H1 (cell line): ENCODE measurements at regions not wholly inside any gene's neighbourhood (a gene's known extent, or its start where the extent isn't known, plus 50 kb on each side); places are given as distances from the start of the nearest gene placed in this dataset.

Source experiments
- CTCF ChIA-PET: fragments of 300-600 bp; sonication (Branson Sonifier 250); formaldehyde crosslinking; loops from one replicate; lab custom pipeline; 2021; ENCODE audit not compliant: partially characterized antibody; lab: Charles Lee
- POLR2A ChIA-PET: fragments of 300-600 bp; sonication (Branson Sonifier 250); formaldehyde crosslinking; loops from one replicate; lab custom pipeline; 2021; ENCODE audit warnings: inconsistent platforms; ENCODE audit not compliant: partially characterized antibody; lab: Charles Lee
- DNase-seq, 2 experiments: peaks; one replicate each; pipeline versions ENCODE4 v3.0.0 to v3.0.0-alpha.2; 2010 to 2022; ENCODE audit warnings: low spot score in 2 of 2, low read depth in 1 of 2, mixed read lengths in 1 of 2
- FAIRE-seq: peaks from 2 replicates; lab custom pipeline; 2011; peaks lifted over from hg19 to GRCh38; lab: Jason Lieb, UNC
- H2AFZ ChIP-seq: 2 replicates; pipeline ENCODE4 v1.8.1; 2012; ENCODE audit warnings: low read length, inconsistent platforms
- H2AK5ac ChIP-seq: 2 replicates; pipeline ENCODE4 v1.6.1; 2013; ENCODE audit warnings: low read depth, low read length
- H2BK120ac ChIP-seq: replicated peaks from 2 replicates; pipeline ENCODE3; 2013; ENCODE audit warnings: low read depth, low read length, inconsistent platforms
- H2BK12ac ChIP-seq: 2 replicates; pipeline ENCODE4 v1.6.1; 2013; ENCODE audit warnings: low read depth, low read length
- H2BK15ac ChIP-seq: 2 replicates; pipeline ENCODE4 v1.6.1; 2013; ENCODE audit warnings: low read length
- H2BK20ac ChIP-seq: 2 replicates; pipeline ENCODE4 v1.6.1; 2013; ENCODE audit warnings: low read length
- H2BK5ac ChIP-seq: 2 replicates; pipeline ENCODE4 v1.6.1; 2013; ENCODE audit warnings: low read depth, low read length
- H3K14ac ChIP-seq: 2 replicates; pipeline ENCODE4 v1.6.1; 2013; ENCODE audit warnings: inconsistent platforms; ENCODE audit not compliant: insufficient read length
- H3K18ac ChIP-seq: 2 replicates; pipeline ENCODE4 v1.6.1; 2013; ENCODE audit warnings: low read length; ENCODE audit errors: extremely low read depth
- H3K23ac ChIP-seq: 2 replicates; pipeline ENCODE4 v1.6.1; 2013; ENCODE audit warnings: inconsistent platforms; ENCODE audit not compliant: insufficient read length
- H3K23me2 ChIP-seq: 2 replicates; pipeline ENCODE4 v1.6.1; 2013; ENCODE audit warnings: low read depth, low read length
- H3K27ac ChIP-seq: 2 replicates; pipeline ENCODE4 v1.6.1; 2011; ENCODE audit warnings: low read depth, low read length, inconsistent platforms
- H3K27me3 ChIP-seq, 4 experiments: replicated peaks in 1 of 4; 1 replicate in 1 of 4; 2 replicates in 3 of 4; pipeline versions ENCODE4 v1.6.1 to v1.8.1; 2011 to 2013; ENCODE audit warnings: low read length in 3 of 4, mild to moderate bottlenecking in 3 of 4, inconsistent platforms in 2 of 4, mixed read lengths in 2 of 4, moderate library complexity in 1 of 4; ENCODE audit not compliant: control insufficient read depth in 3 of 4, insufficient read depth in 3 of 4; ENCODE audit errors: extremely low read depth in 1 of 4
- H3K36me3 ChIP-seq, 4 experiments: 2 replicates each; pipeline versions ENCODE4 v1.6.1 to v1.8.1; 2011 to 2013; ENCODE audit warnings: mild to moderate bottlenecking in 4 of 4, low read length in 3 of 4, moderate library complexity in 2 of 4, control low read depth in 1 of 4, inconsistent platforms in 1 of 4; ENCODE audit not compliant: insufficient read depth in 4 of 4, control insufficient read depth in 2 of 4
- H3K4ac ChIP-seq: replicated peaks from 2 replicates; pipeline ENCODE3; 2013; ENCODE audit warnings: low read length, low read depth, mixed read lengths, inconsistent platforms; ENCODE audit not compliant: insufficient read length
- H3K4me1 ChIP-seq, 4 experiments: replicated peaks in 1 of 4; 1 replicate in 1 of 4; 2 replicates in 3 of 4; pipeline versions ENCODE4 v1.6.1 to v1.8.1; 2011 to 2013; ENCODE audit warnings: low read length in 3 of 4, inconsistent platforms in 2 of 4, mixed read lengths in 1 of 4; ENCODE audit not compliant: insufficient read depth in 4 of 4, control insufficient read depth in 3 of 4
- H3K4me2 ChIP-seq, 2 experiments: 2 replicates each; pipeline versions ENCODE4 v1.6.1 to v1.8.1; 2011 to 2013; ENCODE audit warnings: low read depth in 2 of 2, low read length in 2 of 2, control low read depth in 1 of 2, inconsistent platforms in 1 of 2, mild to moderate bottlenecking in 1 of 2; ENCODE audit not compliant: insufficient read depth in 1 of 2
- H3K4me3 ChIP-seq, 4 experiments: fragments of 200-600, 300-600 bp in 1 of 4; sonication (generic), shearing (Covaris generic), sonication (Bioruptor Twin) in 1 of 4; 2 replicates each; pipeline versions ENCODE4 v1.5.1 to v1.8.1; 2011 to 2016; ENCODE audit warnings: low read length in 4 of 4, low read depth in 3 of 4, control low read depth in 2 of 4, inconsistent platforms in 2 of 4, mild to moderate bottlenecking in 2 of 4, mixed read lengths in 1 of 4, moderate library complexity in 1 of 4; ENCODE audit not compliant: insufficient read depth in 2 of 4; ENCODE audit errors: extremely low read depth in 1 of 4
- H3K56ac ChIP-seq: replicated peaks from 2 replicates; pipeline ENCODE3; 2013; ENCODE audit warnings: low read depth, mild to moderate bottlenecking, mixed read lengths, low read length, inconsistent platforms; ENCODE audit not compliant: insufficient read length
- H3K79me1 ChIP-seq: 2 replicates; pipeline ENCODE4 v1.6.1; 2013; ENCODE audit warnings: low read depth, low read length, control low read depth
- H3K79me2 ChIP-seq, 2 experiments: 2 replicates each; pipeline versions ENCODE4 v1.6.1 to v1.8.1; 2012 to 2013; ENCODE audit warnings: low read length in 2 of 2, mild to moderate bottlenecking in 2 of 2, inconsistent platforms in 1 of 2; ENCODE audit not compliant: insufficient read depth in 2 of 2, control insufficient read depth in 1 of 2
- H3K9ac ChIP-seq, 4 experiments: replicated peaks in 1 of 4; 1 replicate in 1 of 4; 2 replicates in 3 of 4; pipeline versions ENCODE4 v1.6.1 to v1.8.1; 2011 to 2013; ENCODE audit warnings: low read depth in 3 of 4, low read length in 3 of 4, control low read depth in 2 of 4, mild to moderate bottlenecking in 2 of 4, moderate library complexity in 2 of 4, inconsistent platforms in 1 of 4; ENCODE audit errors: extremely low read depth in 1 of 4
- H3K9me3 ChIP-seq, 2 experiments: 2 replicates each; pipeline versions ENCODE4 v1.6.1 to v1.8.1; 2012 to 2013; ENCODE audit warnings: mild to moderate bottlenecking in 2 of 2, moderate library complexity in 2 of 2, control low read depth in 1 of 2, inconsistent platforms in 1 of 2, low read depth in 1 of 2, low read length in 1 of 2, mixed read lengths in 1 of 2; ENCODE audit not compliant: insufficient read depth in 2 of 2
- H4K20me1 ChIP-seq, 2 experiments: replicated peaks in 1 of 2; 2 replicates each; pipeline versions ENCODE3 to v1.8.1; 2011 to 2013; ENCODE audit warnings: inconsistent platforms in 2 of 2, low read length in 2 of 2, mild to moderate bottlenecking in 1 of 2; ENCODE audit not compliant: insufficient read depth in 2 of 2, control insufficient read depth in 1 of 2
- H4K5ac ChIP-seq: 2 replicates; pipeline ENCODE4 v1.6.1; 2013; ENCODE audit warnings: low read length, low read depth, mixed read lengths, inconsistent platforms; ENCODE audit not compliant: insufficient read length
- H4K8ac ChIP-seq: 2 replicates; pipeline ENCODE4 v1.8.0; 2013; ENCODE audit warnings: mild to moderate bottlenecking, moderate library complexity, low read length, inconsistent platforms; ENCODE audit not compliant: insufficient read depth; ENCODE audit errors: extremely low read depth
- H4K91ac ChIP-seq: replicated peaks from 2 replicates; pipeline ENCODE3; 2013; ENCODE audit warnings: low read length, mixed read lengths, inconsistent platforms; ENCODE audit not compliant: insufficient read length
- ATF2 ChIP-seq: IDR thresholded peaks from 2 replicates; pipeline ENCODE4 v1.6.1; 2012; ENCODE audit warnings: low read length, inconsistent platforms
- EGR1 ChIP-seq: IDR thresholded peaks from 2 replicates; pipeline ENCODE4 v1.6.1; 2011; ENCODE audit warnings: low read depth, low read length, borderline replicate concordance
- KDM1A ChIP-seq: fragments of 200-600, 300-600 bp; sonication (generic); IDR thresholded peaks from 2 replicates; pipeline ENCODE4 v1.7.1; 2016; ENCODE audit warnings: mild to moderate bottlenecking, low read length, borderline replicate concordance
- SP4 ChIP-seq: IDR thresholded peaks from 2 replicates; pipeline ENCODE4 v1.6.1; 2012; ENCODE audit warnings: low read length, inconsistent platforms
- YY1 ChIP-seq: IDR thresholded peaks from 2 replicates; pipeline ENCODE4 v1.6.1; 2011; ENCODE audit warnings: low read depth, mild to moderate bottlenecking, low read length
- WGBS, 2 experiments: shearing (Covaris generic) in 1 of 2; methylation state at CpG; one replicate each; pipeline versions ENCODE4 v1.1.6 to v1.1.7; 2013 to 2015; ENCODE audit warnings: low lambda C conversion rate in 2 of 2, mixed read lengths in 2 of 2, inconsistent platforms in 1 of 2, low coverage in 1 of 2, missing lambda C conversion rate in 1 of 2; ENCODE audit not compliant: insufficient replicate concordance in 2 of 2, insufficient coverage in 1 of 2, insufficient read length in 1 of 2; ENCODE audit errors: extremely low coverage in 1 of 2, missing lambda C conversion rate in 1 of 2; 5-methylcytosine and 5-hydroxymethylcytosine counted together

GRCh38 chr16:64841071-64841470 is 280.8 kb downstream of the CDH11 start:
- no peaks in the 10 kb centered on the region for H3K23me2 ChIP-seq
- H3K9ac ChIP-seq: peak overlapping the region in 1 of 4 experiments; percentile 34; a peak in 1 of 7 replicates
- no peak overlapping the region for H3K4me3 ChIP-seq
- WGBS, 2 experiments: 92% methylated on average over 4 of the region's 4 CpGs; no CpG with 5 or more reads in 1 of the 2 experiments
- H4K8ac ChIP-seq: no peak overlapping the region
- no peak overlapping the region for H2AK5ac ChIP-seq
- no peak overlapping the region for H3K18ac ChIP-seq
- no peak overlapping the region for H3K56ac ChIP-seq
- H3K4me1 ChIP-seq: no peaks in the 10 kb centered on the region
- DNase-seq (no peak), FAIRE-seq (no peak)
- no peak overlapping the region for H4K5ac ChIP-seq
- ChIA-PET POLR2A (no interaction called here), CTCF (interaction anchor here (0.6 to 0.8 kb wide), 4 partner anchors 13 to 215 kb away, joined by 3 read pairs; no protein-coding TSS in a partner anchor)
- no peak overlapping the region for H2BK15ac ChIP-seq
- H3K4me2 ChIP-seq: no peak overlapping the region
- no peak overlapping the region for H2BK120ac ChIP-seq
- no peaks in the 10 kb centered on the region for H3K36me3 ChIP-seq
- no peak overlapping the region for H3K4ac ChIP-seq
- H3K27me3 ChIP-seq: no peaks in the 10 kb centered on the region
- no peak overlapping the region for H4K91ac ChIP-seq
- H3K14ac ChIP-seq: no peak overlapping the region
- H2BK20ac ChIP-seq: no peak overlapping the region
- H3K27ac ChIP-seq: no peak overlapping the region
- no peaks in the 10 kb centered on the region for H3K79me1 ChIP-seq
- H2BK5ac ChIP-seq: no peak overlapping the region
- H3K79me2 ChIP-seq: no peaks in the 10 kb centered on the region
- no peaks in the 10 kb centered on the region for H3K9me3 ChIP-seq
- H2AFZ ChIP-seq: no peak overlapping the region; the same call in 1 of the 2 replicates
- H3K23ac ChIP-seq: no peak overlapping the region
- H2BK12ac ChIP-seq: no peak overlapping the region
- no peaks in the 10 kb centered on the region for H4K20me1 ChIP-seq
- TF ChIP-seq EGR1 (no peak), ATF2 (no peak), KDM1A (no peak), YY1 (no peak), SP4 (no peak)
